K562 (cell line): ENCODE measurements at regions not wholly inside any gene's neighbourhood (a gene's known extent, or its start where the extent isn't known, plus 50 kb on each side); places are given as distances from the start of the nearest gene placed in this dataset.

Source experiments
- ATAC-seq: fragments of 200-7000 bp; cut with Tn5 transposase; 3 replicates; pipeline ENCODE4 v1.9.1; 2020; ENCODE audit warnings: moderate library complexity
- BruUV-seq: library from RNA; stranded (reverse); fragments of 400-500 nt; replicated peaks from 2 replicates; lab custom pipeline; 2021; lab: Mats Ljungman, UMichigan
- CTCF ChIA-PET: fragments of 300-600 bp; formaldehyde crosslinking; extraction: SDS; loops from one replicate; lab custom pipeline; 2021; ENCODE audit warnings: low intra/inter-chr PET ratio; lab: Yijun Ruan, JAX
- POLR2A ChIA-PET: fragments of 300-600, 350-650 bp; sonication (Branson Sonifier 250); formaldehyde crosslinking; extraction: SDS; loops from one replicate; lab custom pipeline; 2021; ENCODE audit warnings: antibody characterized with exemption, inconsistent platforms; lab: Yijun Ruan, JAX
- DNase-seq, 4 experiments: peaks; one replicate each; pipeline versions ENCODE4 v3.0.0 to v3.0.0-alpha.2; 2011 to 2018; ENCODE audit warnings: low spot score in 3 of 4, mixed read lengths in 3 of 4; ENCODE audit errors: extremely low read depth in 1 of 4
- FAIRE-seq: peaks from 2 replicates; lab custom pipeline; 2011; peaks lifted over from hg19 to GRCh38; lab: Jason Lieb, UNC
- H2AFZ ChIP-seq: 2 replicates; pipeline ENCODE4 v1.6.0; 2011; ENCODE audit warnings: low read depth, low read length, control low read depth, inconsistent platforms
- H3K27ac ChIP-seq: fragments of 200-600 bp; 3 replicates; pipeline ENCODE4 v1.8.0; 2011; ENCODE audit warnings: low read depth, mild to moderate bottlenecking, control low read depth, inconsistent platforms, low read length, moderate library complexity, mixed read lengths; ENCODE audit errors: extremely low read depth
- H3K27me3 ChIP-seq, 2 experiments: fragments of 300-600 bp in 1 of 2; 2 replicates in 1 of 2; 3 replicates in 1 of 2; pipeline versions ENCODE4 v1.6.0 to v1.8.0; 2011; ENCODE audit warnings: inconsistent platforms in 2 of 2, low read length in 2 of 2, mild to moderate bottlenecking in 1 of 2, mixed read lengths in 1 of 2, moderate library complexity in 1 of 2; ENCODE audit not compliant: control insufficient read depth in 2 of 2, insufficient read depth in 2 of 2
- H3K36me3 ChIP-seq: fragments of 300-600 bp; 3 replicates; pipeline ENCODE4 v1.8.0; 2011; ENCODE audit warnings: mild to moderate bottlenecking, low read length, inconsistent platforms; ENCODE audit not compliant: control insufficient read depth, insufficient read depth
- H3K4me1 ChIP-seq, 2 experiments: fragments of 200-600 bp in 1 of 2; replicated peaks in 1 of 2; 2 replicates in 1 of 2; 3 replicates in 1 of 2; pipeline versions ENCODE4 v1.5.1 to v1.8.0; 2011; ENCODE audit warnings: inconsistent platforms in 2 of 2, low read length in 2 of 2, mild to moderate bottlenecking in 1 of 2, mixed read lengths in 1 of 2, moderate library complexity in 1 of 2; ENCODE audit not compliant: control insufficient read depth in 2 of 2, insufficient read depth in 2 of 2
- H3K4me2 ChIP-seq: 2 replicates; pipeline ENCODE4 v1.6.1; 2011; ENCODE audit warnings: low read length, control low read depth, inconsistent platforms, mixed read lengths; ENCODE audit not compliant: insufficient read depth
- H3K4me3 ChIP-seq: fragments of 200-600 bp; sonication (generic), shearing (Covaris generic); 2 replicates; pipeline ENCODE4 v1.5.1; 2016; ENCODE audit warnings: control low read depth, inconsistent platforms
- H3K79me2 ChIP-seq: fragments of 200-600 bp; 3 replicates; pipeline ENCODE4 v1.8.0; 2011; ENCODE audit warnings: low read length, inconsistent platforms; ENCODE audit not compliant: control insufficient read depth, insufficient read depth
- H3K9ac ChIP-seq, 2 experiments: 2 replicates each; pipeline versions ENCODE4 v1.6.0 to v1.6.1; 2011; ENCODE audit warnings: low read depth in 2 of 2, low read length in 2 of 2, control low read depth in 1 of 2, inconsistent platforms in 1 of 2, mild to moderate bottlenecking in 1 of 2, mixed read lengths in 1 of 2; ENCODE audit not compliant: insufficient read depth in 1 of 2
- H3K9me1 ChIP-seq: one replicate; pipeline ENCODE4 v1.6.0; 2011; ENCODE audit warnings: inconsistent platforms, mild to moderate bottlenecking, low read length, moderate library complexity; ENCODE audit not compliant: control insufficient read depth, insufficient read depth
- H3K9me3 ChIP-seq: replicated peaks from 2 replicates; pipeline ENCODE4 v1.5.1; 2011; ENCODE audit warnings: low read depth, low read length, inconsistent platforms; ENCODE audit not compliant: control insufficient read depth, insufficient read depth
- H4K20me1 ChIP-seq: replicated peaks from 2 replicates; pipeline ENCODE4 v1.6.1; 2011; ENCODE audit warnings: low read length, inconsistent platforms, mixed read lengths; ENCODE audit not compliant: control insufficient read depth, insufficient read depth
- HDAC2 ChIP-seq: fragments of 450-650 bp; IDR thresholded peaks from 2 replicates; pipeline ENCODE4 v1.6.1; 2016; ENCODE audit warnings: mild to moderate bottlenecking
- PRPF4 ChIP-seq: fragments of 200-400 bp; formaldehyde crosslinking; IDR thresholded peaks from one replicate; pipeline ENCODE4 v1.6.1; 2017; ENCODE audit warnings: low read length, low read depth, mild to moderate bottlenecking; ENCODE audit not compliant: insufficient read depth, poor library complexity, severe bottlenecking
- TAF15 ChIP-seq: fragments of 200-400 bp; formaldehyde crosslinking; IDR thresholded peaks from 2 replicates; pipeline ENCODE4 v1.6.1; 2017; ENCODE audit warnings: mild to moderate bottlenecking, low read depth, low read length, moderate library complexity
- ZNF239 ChIP-seq: fragments of 250-450 bp; sonication (Bioruptor Pico); IDR thresholded peaks from 2 replicates; pipeline ENCODE4 v1.4.0; 2020; ENCODE audit warnings: mild to moderate bottlenecking
- WGBS: fragments of 100-300 bp; shearing (Covaris generic); methylation state at CpG from one replicate; pipeline ENCODE4 v1.1.6; 2016; ENCODE audit warnings: low coverage, mixed read lengths; ENCODE audit not compliant: insufficient coverage; ENCODE audit errors: missing lambda C conversion rate; 5-methylcytosine and 5-hydroxymethylcytosine counted together
- in situ Hi-C: fragments of 300-500 bp; cut with MboI; formaldehyde crosslinking; loops from 4 replicates; pipeline ENCODE4 v1.15.0; 2018; ENCODE audit warnings: inconsistent platforms, mixed read lengths
- intact Hi-C: fragments of 100-400 bp; cut with micrococcal nuclease; formaldehyde crosslinking; loops from 2 replicates; pipeline ENCODE4 v1.14.2; 2022
- TF ChIP-seq, protein P1 (sequence below): fragments of 250-450 bp; sonication (Bioruptor Pico); IDR thresholded peaks from 2 replicates; pipeline ENCODE4 v1.8.0; 2021; ENCODE audit warnings: moderate library complexity, mild to moderate bottlenecking, inconsistent platforms
- TF ChIP-seq, protein P2 (sequence below), 3 experiments: IDR thresholded peaks in 2 of 3; conservative IDR thresholded peaks in 1 of 3; 2 replicates each; pipeline ENCODE4 v1.5.1; 2011 to 2012; ENCODE audit warnings: low read length in 3 of 3, mild to moderate bottlenecking in 3 of 3, control low read depth in 2 of 3, improper control_type of control experiment in 1 of 3, inconsistent platforms in 1 of 3, low read depth in 1 of 3, mixed read lengths in 1 of 3, moderate library complexity in 1 of 3; ENCODE audit not compliant: insufficient read depth in 2 of 3
- TF ChIP-seq, protein P3 (sequence below): fragments of 250-450 bp; sonication (Bioruptor Pico); IDR thresholded peaks from 2 replicates; pipeline ENCODE4 v1.4.0; 2020; ENCODE audit warnings: mild to moderate bottlenecking, moderate library complexity
- TF ChIP-seq, protein P4 (sequence below): sonication (generic); formaldehyde crosslinking; IDR thresholded peaks from 2 replicates; pipeline ENCODE4 v1.8.0; 2022; ENCODE audit warnings: missing genetic modification reagents, mild to moderate bottlenecking, borderline replicate concordance
- TF ChIP-seq, protein P5 (sequence below): sonication (generic); formaldehyde crosslinking; IDR thresholded peaks from 2 replicates; pipeline ENCODE4 v1.8.1; 2023; ENCODE audit warnings: mild to moderate bottlenecking, missing genetic modification reagents

DNA sequence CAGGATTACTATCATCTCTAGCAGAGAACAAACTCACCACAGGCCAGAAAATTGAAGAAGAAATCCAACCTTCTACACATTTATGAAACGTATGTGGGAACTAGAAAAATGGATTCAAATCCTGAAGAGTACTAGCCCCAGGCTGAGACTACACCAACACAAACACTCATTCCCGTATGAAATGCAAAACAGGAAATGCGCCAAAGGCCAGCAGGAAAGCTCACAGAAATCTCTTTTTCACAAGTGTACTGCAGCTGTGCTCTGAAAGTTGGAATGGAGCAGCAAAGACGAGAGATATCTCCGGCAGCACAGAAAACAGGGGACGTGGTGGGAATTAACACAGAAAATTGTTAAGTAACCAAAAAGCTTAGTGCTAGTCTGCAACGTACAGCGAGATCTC lies 913.5 kb downstream of the TDRD15 start:
- 5% methylated on average over 8 of the region's 8 CpGs for WGBS
- Histone ChIP-seq H3K9me3 (no peaks in the 10 kb centered on the region; the same call in 1 of the 2 replicates), H3K27ac (no peak overlapping the region), H3K4me1 (no peaks in the 10 kb centered on the region), H3K4me2 (no peak overlapping the region), H3K79me2 (no peaks in the 10 kb centered on the region), H2AFZ (no peak overlapping the region), H3K36me3 (no peaks in the 10 kb centered on the region), H3K9ac (no peak overlapping the region), H4K20me1 (no peaks in the 10 kb centered on the region), H3K27me3 (no peaks in the 10 kb centered on the region), H3K9me1 (no peaks in the 10 kb centered on the region), H3K4me3 (no peak overlapping the region)
- ChIA-PET CTCF (no interaction called here), POLR2A (no interaction called here)
- intact Hi-C loops, result no loop called here
- BruUV-seq, result no TSS peak
- in situ Hi-C loops, result no loop called here
- ATAC-seq, result no peak
- FAIRE-seq, result no peak
- no peak for DNase-seq
- TF ChIP-seq TAF15 (no peak), HDAC2 (no peak), ZNF239 (CRISPR knock-in tag) (no peak), PRPF4 (no peak)
- TF ChIP-seq, protein P1, sequence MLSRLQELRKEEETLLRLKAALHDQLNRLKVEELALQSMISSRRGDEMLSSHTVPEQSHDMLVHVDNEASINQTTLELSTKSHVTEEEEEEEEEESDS (CRISPR knock-in tag), result no peak
- TF ChIP-seq, protein P2, sequence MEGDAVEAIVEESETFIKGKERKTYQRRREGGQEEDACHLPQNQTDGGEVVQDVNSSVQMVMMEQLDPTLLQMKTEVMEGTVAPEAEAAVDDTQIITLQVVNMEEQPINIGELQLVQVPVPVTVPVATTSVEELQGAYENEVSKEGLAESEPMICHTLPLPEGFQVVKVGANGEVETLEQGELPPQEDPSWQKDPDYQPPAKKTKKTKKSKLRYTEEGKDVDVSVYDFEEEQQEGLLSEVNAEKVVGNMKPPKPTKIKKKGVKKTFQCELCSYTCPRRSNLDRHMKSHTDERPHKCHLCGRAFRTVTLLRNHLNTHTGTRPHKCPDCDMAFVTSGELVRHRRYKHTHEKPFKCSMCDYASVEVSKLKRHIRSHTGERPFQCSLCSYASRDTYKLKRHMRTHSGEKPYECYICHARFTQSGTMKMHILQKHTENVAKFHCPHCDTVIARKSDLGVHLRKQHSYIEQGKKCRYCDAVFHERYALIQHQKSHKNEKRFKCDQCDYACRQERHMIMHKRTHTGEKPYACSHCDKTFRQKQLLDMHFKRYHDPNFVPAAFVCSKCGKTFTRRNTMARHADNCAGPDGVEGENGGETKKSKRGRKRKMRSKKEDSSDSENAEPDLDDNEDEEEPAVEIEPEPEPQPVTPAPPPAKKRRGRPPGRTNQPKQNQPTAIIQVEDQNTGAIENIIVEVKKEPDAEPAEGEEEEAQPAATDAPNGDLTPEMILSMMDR (IDR thresholded peaks at IDR 0.05 in 2 of 3, conservative IDR thresholded peaks at IDR 0.05 in 1 of 3; ENCODE audit: insufficient read depth in 2 of 3, low read depth in 1 of 3, low read length in 3 of 3), result no peak
- TF ChIP-seq, protein P3, sequence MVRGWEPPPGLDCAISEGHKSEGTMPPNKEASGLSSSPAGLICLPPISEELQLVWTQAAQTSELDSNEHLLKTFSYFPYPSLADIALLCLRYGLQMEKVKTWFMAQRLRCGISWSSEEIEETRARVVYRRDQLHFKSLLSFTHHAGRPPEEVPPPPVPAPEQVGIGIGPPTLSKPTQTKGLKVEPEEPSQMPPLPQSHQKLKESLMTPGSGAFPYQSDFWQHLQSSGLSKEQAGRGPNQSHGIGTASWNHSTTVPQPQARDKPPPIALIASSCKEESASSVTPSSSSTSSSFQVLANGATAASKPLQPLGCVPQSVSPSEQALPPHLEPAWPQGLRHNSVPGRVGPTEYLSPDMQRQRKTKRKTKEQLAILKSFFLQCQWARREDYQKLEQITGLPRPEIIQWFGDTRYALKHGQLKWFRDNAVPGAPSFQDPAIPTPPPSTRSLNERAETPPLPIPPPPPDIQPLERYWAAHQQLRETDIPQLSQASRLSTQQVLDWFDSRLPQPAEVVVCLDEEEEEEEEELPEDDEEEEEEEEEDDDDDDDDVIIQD, result no peak
- TF ChIP-seq, protein P4, sequence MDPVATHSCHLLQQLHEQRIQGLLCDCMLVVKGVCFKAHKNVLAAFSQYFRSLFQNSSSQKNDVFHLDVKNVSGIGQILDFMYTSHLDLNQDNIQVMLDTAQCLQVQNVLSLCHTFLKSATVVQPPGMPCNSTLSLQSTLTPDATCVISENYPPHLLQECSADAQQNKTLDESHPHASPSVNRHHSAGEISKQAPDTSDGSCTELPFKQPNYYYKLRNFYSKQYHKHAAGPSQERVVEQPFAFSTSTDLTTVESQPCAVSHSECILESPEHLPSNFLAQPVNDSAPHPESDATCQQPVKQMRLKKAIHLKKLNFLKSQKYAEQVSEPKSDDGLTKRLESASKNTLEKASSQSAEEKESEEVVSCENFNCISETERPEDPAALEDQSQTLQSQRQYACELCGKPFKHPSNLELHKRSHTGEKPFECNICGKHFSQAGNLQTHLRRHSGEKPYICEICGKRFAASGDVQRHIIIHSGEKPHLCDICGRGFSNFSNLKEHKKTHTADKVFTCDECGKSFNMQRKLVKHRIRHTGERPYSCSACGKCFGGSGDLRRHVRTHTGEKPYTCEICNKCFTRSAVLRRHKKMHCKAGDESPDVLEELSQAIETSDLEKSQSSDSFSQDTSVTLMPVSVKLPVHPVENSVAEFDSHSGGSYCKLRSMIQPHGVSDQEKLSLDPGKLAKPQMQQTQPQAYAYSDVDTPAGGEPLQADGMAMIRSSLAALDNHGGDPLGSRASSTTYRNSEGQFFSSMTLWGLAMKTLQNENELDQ (CRISPR knock-in tag), result no peak
- TF ChIP-seq, protein P5, sequence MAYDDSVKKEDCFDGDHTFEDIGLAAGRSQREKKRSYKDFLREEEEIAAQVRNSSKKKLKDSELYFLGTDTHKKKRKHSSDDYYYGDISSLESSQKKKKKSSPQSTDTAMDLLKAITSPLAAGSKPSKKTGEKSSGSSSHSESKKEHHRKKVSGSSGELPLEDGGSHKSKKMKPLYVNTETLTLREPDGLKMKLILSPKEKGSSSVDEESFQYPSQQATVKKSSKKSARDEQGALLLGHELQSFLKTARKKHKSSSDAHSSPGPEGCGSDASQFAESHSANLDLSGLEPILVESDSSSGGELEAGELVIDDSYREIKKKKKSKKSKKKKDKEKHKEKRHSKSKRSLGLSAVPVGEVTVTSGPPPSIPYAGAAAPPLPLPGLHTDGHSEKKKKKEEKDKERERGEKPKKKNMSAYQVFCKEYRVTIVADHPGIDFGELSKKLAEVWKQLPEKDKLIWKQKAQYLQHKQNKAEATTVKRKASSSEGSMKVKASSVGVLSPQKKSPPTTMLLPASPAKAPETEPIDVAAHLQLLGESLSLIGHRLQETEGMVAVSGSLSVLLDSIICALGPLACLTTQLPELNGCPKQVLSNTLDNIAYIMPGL, result no peak
